C4-2B (cell line): ENCODE measurements at regions not wholly inside any gene's neighbourhood (a gene's known extent, or its start where the extent isn't known, plus 50 kb on each side); places are given as distances from the start of the nearest gene placed in this dataset.

Experiments used
- ZFX ChIP-seq: fragments of 450-650 bp; IDR thresholded peaks from 2 replicates; pipeline ENCODE4 v1.6.1; 2017
- TF ChIP-seq, protein P1 (sequence below): fragments of 450-650 bp; conservative IDR thresholded peaks from 2 replicates; pipeline ENCODE4 v1.5.1; 2017; ENCODE audit warnings: mild to moderate bottlenecking

DNA sequence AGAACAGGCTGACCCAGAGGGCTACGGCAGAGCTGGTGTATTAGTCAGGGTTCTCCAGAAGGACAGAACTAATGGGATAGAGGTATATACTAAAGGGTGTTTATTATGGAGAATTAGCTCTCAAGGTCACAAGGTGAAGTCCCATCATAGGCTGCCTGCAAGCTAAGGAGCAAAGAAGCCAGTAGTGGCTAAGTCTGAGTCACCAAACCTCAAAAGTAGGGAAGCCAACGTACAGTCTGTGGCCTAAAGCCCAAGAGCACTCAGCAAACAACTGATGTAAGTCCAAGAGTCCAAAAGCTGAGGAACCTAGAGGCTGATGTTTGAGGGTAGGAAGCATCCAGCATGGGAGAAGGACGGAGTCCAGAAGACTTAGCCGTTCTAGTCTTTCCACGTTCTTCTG is 179.2 kb downstream of the BACH1 start:
- no peak for TF ChIP-seq ZFX
- TF ChIP-seq, protein P1, sequence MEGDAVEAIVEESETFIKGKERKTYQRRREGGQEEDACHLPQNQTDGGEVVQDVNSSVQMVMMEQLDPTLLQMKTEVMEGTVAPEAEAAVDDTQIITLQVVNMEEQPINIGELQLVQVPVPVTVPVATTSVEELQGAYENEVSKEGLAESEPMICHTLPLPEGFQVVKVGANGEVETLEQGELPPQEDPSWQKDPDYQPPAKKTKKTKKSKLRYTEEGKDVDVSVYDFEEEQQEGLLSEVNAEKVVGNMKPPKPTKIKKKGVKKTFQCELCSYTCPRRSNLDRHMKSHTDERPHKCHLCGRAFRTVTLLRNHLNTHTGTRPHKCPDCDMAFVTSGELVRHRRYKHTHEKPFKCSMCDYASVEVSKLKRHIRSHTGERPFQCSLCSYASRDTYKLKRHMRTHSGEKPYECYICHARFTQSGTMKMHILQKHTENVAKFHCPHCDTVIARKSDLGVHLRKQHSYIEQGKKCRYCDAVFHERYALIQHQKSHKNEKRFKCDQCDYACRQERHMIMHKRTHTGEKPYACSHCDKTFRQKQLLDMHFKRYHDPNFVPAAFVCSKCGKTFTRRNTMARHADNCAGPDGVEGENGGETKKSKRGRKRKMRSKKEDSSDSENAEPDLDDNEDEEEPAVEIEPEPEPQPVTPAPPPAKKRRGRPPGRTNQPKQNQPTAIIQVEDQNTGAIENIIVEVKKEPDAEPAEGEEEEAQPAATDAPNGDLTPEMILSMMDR, result no peak
